HG03139 (cell line): ENCODE measurements at regions not wholly inside any gene's neighbourhood (a gene's known extent, or its start where the extent isn't known, plus 50 kb on each side); places are given as distances from the start of the nearest gene placed in this dataset.
"Not testable (repeated sequence)": the region's sequence is repeated elsewhere in the genome, so short reads cannot be mapped to it uniquely, and the experiment has no call there.

Source experiments
- ATAC-seq: cut with Tn5 transposase; IDR thresholded peaks from one replicate; pipeline ENCODE4 v1.9.1; 2021; ENCODE audit not compliant: unreplicated experiment

DNA sequence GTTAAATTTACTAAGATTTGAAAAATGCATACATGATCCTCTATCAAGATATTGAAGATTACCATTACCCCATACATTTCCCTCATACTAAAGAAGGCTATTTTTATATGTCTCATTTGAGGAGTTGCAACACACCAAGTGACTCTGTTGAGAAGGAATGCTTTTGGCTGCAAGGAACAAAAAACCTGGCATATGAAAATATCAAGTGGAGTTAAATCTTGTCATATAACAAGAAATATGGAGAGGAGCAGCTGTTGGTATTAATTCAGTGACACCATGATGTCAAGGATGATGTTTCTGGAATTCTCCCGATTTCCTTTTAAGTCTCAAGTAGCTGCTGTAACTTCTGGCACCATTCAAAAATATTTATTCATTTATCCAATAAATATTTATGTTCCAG lies 193.8 kb downstream of the CSNK1G3 start:
- no peak for ATAC-seq

DNA sequence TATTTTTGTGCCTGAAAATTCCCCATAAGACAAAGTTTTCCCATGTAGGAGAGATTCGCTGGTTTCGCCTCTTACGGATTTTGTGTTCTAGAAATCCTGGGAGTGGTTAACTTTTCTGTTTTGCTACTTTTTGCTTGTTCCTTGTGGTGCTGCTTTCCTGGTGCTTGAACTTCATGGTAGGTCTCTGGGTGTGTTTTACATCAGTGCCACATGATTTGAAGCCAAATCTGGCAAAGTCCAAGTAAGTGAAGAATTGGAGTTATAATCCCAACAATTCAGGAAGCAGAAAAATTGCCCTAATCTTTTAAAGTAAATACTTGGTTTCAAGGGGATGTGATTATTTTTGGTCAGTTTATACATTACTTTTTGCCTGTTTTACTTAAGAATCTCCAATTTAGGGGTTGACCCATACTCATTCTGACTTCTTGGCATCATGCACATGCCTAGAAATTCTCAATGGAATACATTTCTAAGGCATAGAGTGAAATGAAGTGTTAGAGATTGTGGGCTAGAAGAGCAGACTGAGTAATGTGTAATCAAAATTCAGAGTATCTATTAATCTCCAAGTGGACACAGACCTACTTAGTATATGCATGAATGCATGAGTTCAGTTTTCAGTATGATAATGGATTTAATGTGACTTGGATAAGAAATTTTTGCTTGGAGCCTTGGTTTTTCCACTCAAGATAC lies 189.7 kb downstream of the CSNK1G3 start:
- no peak for ATAC-seq

DNA sequence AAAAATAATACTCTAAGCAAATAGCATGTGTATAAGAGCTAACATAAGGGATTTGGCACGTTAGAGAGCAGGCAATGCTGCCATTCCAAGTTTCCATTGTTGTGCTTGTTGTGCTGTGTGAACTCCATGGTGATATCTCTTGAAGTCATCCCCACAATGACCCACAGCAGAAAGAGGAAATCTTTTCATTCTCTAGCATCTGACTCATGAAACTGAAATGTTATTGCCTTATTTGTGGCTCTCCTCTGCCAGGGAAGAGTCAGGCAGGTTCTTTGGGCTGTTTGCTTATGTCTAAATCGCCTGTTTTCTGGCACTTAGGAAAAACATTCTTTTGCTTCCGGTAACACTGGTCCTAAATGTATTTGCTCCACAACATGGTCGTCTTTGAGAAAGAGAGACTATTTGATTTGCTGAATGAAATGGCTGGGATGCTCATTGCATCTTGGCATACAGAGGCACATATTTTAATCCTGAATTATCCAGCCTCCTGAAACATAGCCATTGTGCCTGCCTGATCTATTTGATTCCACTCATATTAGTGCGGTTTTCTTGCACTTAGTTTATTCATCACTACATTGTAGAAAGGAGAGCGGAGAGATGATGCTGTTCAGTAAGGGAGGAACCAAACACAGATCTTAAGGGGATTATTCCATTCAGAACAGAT lies 188.8 kb downstream of the CSNK1G3 start:
- no peak for ATAC-seq

DNA sequence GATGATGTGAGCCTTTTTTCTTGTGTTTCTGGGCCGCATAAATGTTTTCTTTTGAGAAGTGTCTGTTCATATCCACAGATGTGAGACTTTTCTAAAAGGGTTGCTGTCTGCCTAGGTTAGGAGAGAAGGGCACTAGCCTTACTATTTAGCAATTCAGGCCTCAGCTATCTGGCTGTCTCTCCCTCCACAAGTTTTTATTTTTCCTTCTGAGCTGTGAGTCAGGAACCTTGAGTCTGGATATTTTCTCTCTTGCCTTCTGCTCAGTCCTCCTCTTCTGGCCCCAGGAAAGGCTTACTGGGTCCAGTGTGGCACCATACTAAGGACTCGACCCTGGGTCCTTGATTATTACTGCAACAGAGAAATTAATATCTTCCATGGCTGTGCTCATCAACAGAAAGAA lies 187.6 kb downstream of the CSNK1G3 start:
- ATAC-seq = no peak

DNA sequence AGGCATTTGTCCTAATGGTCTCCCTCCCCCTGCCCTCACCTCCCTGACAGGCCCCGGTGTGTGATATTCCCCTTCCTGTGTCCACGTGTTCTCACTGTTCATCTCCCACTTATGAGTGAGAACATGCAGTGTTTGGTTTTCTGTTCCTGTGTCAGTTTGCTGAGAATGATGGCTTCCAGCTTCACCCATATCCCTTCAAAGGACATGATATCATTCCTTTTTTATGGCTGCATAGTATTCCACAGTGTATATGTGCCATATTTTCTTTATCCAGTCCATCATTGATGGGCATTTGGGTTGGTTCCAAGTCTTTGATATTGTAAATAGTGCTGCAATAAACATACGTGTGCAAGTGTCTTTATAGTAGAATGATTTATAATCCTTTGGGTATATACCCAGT lies 187.0 kb downstream of the CSNK1G3 start:
- not testable (repeated sequence) for ATAC-seq

DNA sequence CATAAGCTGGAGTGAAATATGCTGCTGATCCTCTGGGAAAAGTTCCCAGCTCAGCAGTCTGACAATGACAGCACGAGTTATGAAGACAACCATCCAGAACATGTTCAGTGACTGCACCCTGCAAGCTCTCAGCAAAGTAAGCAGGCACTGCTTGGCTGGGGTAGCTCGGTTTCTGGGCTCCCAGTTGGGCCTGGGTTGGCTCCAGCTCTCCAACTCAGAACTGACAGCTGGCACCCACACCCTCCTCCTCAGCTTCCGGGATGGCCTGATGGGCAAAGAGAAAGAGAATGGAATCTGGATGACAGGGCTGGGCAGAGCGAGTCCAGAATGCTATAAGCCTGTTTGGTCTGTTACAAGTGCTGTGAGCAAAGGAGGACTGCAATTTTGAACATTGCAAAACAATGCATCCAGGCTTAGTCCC lies 185.0 kb downstream of the CSNK1G3 start:
- ATAC-seq = no peak

DNA sequence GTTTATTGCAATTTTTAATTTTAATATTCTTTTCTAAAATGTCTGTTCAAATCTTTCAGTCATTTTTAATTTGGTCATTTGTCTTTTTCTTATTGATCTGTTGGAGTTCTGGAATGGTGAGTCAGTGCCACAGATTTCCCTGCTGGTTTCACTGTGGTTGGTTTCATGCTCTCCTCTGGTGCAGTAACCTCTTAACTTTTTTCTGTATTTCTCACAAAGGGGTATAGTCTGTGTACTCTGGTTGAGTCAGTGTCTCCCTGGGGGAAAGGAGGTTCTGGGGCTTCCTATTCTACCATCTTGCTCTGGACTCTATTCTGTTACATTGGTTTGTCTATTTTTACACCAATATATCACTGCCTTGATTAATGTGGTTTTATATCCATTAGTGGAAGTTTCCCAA lies 178.8 kb downstream of the CSNK1G3 start:
- no peak for ATAC-seq

DNA sequence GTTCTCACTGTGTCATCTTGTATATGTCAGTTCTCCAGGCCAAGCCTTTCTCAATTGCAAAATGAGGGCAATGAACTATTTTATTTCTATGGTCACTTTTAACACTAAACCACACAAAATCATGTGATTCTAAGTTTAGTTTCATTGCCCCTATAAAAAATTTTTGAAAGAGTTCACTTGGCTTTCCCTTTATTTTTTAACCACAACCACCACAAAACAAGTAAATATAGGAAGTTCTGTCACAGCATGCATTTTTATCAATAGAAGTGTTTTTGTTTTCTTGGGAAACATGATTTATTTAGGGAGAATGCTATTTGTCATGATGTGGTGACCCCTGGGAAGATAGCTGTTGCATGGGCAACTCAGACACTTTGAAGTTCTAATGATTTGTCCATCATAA lies 169.1 kb downstream of the CSNK1G3 start:
- ATAC-seq = no peak

DNA sequence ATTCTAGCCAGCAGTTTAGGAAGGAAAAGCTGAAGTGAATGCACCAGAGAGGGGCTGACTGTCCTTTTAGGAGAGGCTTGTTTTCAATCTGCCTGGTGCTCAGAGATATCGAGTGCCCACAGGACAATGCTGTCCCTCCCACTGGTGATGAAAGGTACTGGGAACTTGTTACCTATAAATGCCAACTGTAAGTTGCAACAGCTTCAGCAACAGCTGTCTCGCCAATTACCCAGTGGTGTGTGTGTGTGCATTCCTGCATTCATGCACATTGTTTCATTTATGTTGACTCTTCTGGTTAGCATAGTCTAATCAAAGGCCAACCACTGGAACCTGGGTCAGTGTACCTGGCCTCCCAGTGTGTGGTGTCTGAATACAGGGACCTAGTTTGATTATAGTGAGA lies 161.1 kb downstream of the CSNK1G3 start:
- no peak for ATAC-seq

DNA sequence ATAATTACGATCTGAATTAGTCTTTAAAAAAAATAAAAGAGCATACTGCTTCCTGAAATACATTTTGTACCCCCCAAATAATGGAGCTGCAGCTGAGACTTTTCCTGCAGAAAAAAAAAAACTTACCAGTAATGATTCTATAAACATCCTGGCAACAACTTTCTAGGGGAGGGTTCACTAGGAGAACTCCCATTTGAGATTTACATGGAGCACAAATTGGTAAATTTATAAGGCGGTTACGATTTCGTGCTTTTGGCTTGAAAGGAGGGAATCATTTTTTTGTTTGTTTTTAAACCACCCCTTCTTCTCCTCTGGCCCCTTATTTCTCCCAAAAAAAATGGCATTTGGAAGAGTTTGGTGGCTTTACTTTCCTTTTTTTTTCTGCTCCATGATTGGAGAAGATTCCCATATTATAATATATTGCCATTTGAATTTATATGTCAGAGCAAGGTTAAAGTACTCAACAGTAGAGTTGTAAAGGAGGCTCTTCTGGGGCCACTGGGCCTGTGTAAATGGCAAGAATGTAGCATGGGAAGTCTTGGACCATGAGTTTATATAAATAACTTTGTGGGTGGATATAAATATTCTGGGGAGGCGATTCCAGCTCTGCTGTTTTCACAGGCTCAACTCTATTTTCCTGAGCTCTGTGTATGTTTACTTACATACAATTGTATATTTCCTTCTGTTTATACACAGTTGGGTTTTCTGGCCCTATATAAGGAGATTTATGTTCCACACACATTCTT lies 159.9 kb downstream of the CSNK1G3 start:
- ATAC-seq = no peak

DNA sequence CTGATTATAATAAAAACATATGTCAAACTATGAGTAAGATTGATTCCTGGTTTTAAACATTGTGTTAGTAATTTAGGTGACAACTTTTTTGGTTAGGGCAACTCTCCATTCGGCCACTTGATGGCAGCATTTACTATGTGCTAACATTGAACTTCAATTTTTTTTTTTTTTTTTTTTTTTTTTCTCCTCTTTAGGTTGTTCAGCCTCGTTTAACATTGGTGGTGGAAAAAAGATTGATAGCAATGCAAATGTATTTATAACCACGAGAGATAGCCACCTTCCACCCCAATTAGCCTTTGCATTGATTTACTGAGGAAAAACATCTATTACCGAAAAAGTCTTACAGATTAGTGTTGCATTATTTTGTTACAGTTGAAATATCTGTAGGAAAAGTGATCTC lies 159.1 kb downstream of the CSNK1G3 start:
- no peak for ATAC-seq
